Ovary (tissue), 3 donors: ENCODE measurements at regions not wholly inside any gene's neighbourhood (a gene's known extent, or its start where the extent isn't known, plus 50 kb on each side); places are given as distances from the start of the nearest gene placed in this dataset.

Experiments
- POLR2A ChIP-seq: fragments of 450-650 bp; IDR thresholded peaks from one replicate; pipeline ENCODE4 v1.6.1; 2017; ENCODE audit warnings: antibody characterized with exemption, mild to moderate bottlenecking, moderate library complexity
- TF ChIP-seq, protein P1 (sequence below), 3 donors: fragments of 450-650 bp in 2 of 3; fragments of 200-600 bp in 1 of 3; IDR thresholded peaks; one replicate each; pipeline versions ENCODE4 v1.5.1 to v1.8.0; 2016 to 2022; ENCODE audit warnings: antibody characterized with exemption in 3 of 3, mild to moderate bottlenecking in 1 of 3
- donor health status: DM: no; HTN: no; CAD: no.

DNA sequence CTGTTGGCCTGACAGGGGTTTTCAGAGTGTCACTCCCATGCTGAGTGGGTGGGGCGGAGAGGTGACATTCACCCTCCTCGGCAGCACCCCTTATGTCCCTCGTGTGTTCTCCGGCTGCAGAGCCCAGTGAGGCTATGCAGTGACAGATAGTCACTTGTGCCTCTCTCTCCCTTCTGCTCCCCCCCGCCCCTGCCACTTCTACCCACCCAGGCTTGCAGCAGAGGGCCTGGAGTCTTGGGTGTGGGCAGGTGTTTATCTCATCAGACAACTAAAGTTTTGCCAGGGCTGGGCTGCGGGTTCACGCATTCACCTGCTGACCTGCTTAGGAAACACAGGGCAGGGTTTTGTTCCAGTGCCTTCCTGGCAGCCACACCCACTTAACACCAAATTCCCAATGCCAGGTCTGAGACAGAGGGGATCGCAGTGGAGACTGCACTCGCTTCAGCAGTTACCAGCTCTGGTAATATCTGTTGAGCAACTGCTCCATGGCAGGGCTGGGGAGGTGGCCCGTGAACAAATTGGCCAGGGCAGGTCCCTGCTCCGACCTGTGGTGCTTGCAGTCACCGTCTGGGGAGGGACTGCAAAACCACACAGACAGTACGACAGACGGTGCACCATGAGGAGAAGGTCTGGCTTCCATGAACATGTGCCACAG lies 50.5 kb upstream of the ADA2 start:
- TF ChIP-seq, protein P1, sequence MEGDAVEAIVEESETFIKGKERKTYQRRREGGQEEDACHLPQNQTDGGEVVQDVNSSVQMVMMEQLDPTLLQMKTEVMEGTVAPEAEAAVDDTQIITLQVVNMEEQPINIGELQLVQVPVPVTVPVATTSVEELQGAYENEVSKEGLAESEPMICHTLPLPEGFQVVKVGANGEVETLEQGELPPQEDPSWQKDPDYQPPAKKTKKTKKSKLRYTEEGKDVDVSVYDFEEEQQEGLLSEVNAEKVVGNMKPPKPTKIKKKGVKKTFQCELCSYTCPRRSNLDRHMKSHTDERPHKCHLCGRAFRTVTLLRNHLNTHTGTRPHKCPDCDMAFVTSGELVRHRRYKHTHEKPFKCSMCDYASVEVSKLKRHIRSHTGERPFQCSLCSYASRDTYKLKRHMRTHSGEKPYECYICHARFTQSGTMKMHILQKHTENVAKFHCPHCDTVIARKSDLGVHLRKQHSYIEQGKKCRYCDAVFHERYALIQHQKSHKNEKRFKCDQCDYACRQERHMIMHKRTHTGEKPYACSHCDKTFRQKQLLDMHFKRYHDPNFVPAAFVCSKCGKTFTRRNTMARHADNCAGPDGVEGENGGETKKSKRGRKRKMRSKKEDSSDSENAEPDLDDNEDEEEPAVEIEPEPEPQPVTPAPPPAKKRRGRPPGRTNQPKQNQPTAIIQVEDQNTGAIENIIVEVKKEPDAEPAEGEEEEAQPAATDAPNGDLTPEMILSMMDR (IDR thresholded peaks at IDR 0.05) = no peak
- no peak for TF ChIP-seq POLR2A
